HepG2 (cell line): ENCODE measurements at regions not wholly inside any gene's neighbourhood (a gene's known extent, or its start where the extent isn't known, plus 50 kb on each side); places are given as distances from the start of the nearest gene placed in this dataset.

Experiments
- ATAC-seq: fragments of 200-7000 bp; cut with Tn5 transposase; 3 replicates; pipeline ENCODE4 v1.9.1; 2020; ENCODE audit warnings: mild to moderate bottlenecking, moderate library complexity
- BruUV-seq: library from RNA; stranded (reverse); fragments of 400-500 nt; replicated peaks from 2 replicates; lab custom pipeline; 2021; lab: Mats Ljungman, UMichigan
- CTCF ChIA-PET: fragments of 300-600 bp; formaldehyde crosslinking; extraction: SDS; loops from one replicate; lab custom pipeline; 2021; ENCODE audit warnings: low total read pairs, inconsistent platforms, low intra/inter-chr PET ratio; lab: Yijun Ruan, JAX
- POLR2A ChIA-PET: fragments of 350-600 bp; sonication (Branson Sonifier 250); formaldehyde crosslinking; loops from one replicate; lab custom pipeline; 2020; ENCODE audit warnings: antibody characterized with exemption, inconsistent platforms; lab: Yijun Ruan, JAX
- DNase-seq: peaks from one replicate; pipeline ENCODE4 v3.0.0-alpha.2; 2015; ENCODE audit warnings: low spot score
- FAIRE-seq: peaks from 3 replicates; lab custom pipeline; 2011; peaks lifted over from hg19 to GRCh38; lab: Jason Lieb, UNC
- H2AFZ ChIP-seq: one replicate; pipeline ENCODE4 v1.6.1; 2011; ENCODE audit warnings: low read length, inconsistent platforms
- H3K27ac ChIP-seq: fragments of 300-600 bp; 3 replicates; pipeline ENCODE4 v1.8.0; 2011; ENCODE audit warnings: mixed run types, mild to moderate bottlenecking, mixed read lengths, low read length, inconsistent platforms; ENCODE audit not compliant: insufficient read depth; ENCODE audit errors: extremely low read length
- H3K27me3 ChIP-seq, 2 experiments: fragments of 200-600 bp in 1 of 2; 2 replicates in 1 of 2; 3 replicates in 1 of 2; pipeline versions ENCODE4 v1.6.0 to v1.8.0; 2011; ENCODE audit warnings: low read length in 2 of 2, mild to moderate bottlenecking in 2 of 2, moderate library complexity in 2 of 2, inconsistent platforms in 1 of 2; ENCODE audit not compliant: insufficient read depth in 2 of 2, control insufficient read depth in 1 of 2
- H3K36me3 ChIP-seq, 2 experiments: fragments of 200-600 bp in 1 of 2; replicated peaks in 1 of 2; 2 replicates in 1 of 2; 3 replicates in 1 of 2; pipeline versions ENCODE4 v1.5.1 to v1.8.0; 2011; ENCODE audit warnings: low read length in 2 of 2, inconsistent platforms in 1 of 2; ENCODE audit not compliant: insufficient read depth in 2 of 2, control insufficient read depth in 1 of 2
- H3K4me1 ChIP-seq: 2 replicates; pipeline ENCODE4 v1.5.1; 2012; ENCODE audit warnings: low read length, inconsistent platforms; ENCODE audit not compliant: insufficient read depth
- H3K4me2 ChIP-seq: 2 replicates; pipeline ENCODE4 v1.6.0; 2011; ENCODE audit warnings: low read depth, low read length, inconsistent platforms
- H3K4me3 ChIP-seq, 3 experiments: fragments of 200-600 bp in 1 of 3; sonication (generic), shearing (Covaris generic) in 1 of 3; replicated peaks in 1 of 3; 2 replicates each; pipeline ENCODE4 v1.5.1; 2011 to 2016; ENCODE audit warnings: low read length in 3 of 3, inconsistent platforms in 2 of 3, low read depth in 2 of 3, mild to moderate bottlenecking in 2 of 3, control low read depth in 1 of 3, mixed read lengths in 1 of 3; ENCODE audit not compliant: insufficient read depth in 1 of 3
- H3K79me2 ChIP-seq: one replicate; pipeline ENCODE4 v1.6.1; 2011; ENCODE audit warnings: low read length, inconsistent platforms; ENCODE audit not compliant: insufficient read depth
- H3K9ac ChIP-seq: 2 replicates; pipeline ENCODE4 v1.6.0; 2011; ENCODE audit warnings: mild to moderate bottlenecking, low read depth, low read length, inconsistent platforms; ENCODE audit not compliant: insufficient read depth
- H3K9me3 ChIP-seq: 2 replicates; pipeline ENCODE4 v1.5.1; 2012; ENCODE audit warnings: mild to moderate bottlenecking, low read length
- H4K20me1 ChIP-seq: 2 replicates; pipeline ENCODE4 v1.6.0; 2011; ENCODE audit warnings: inconsistent platforms, mild to moderate bottlenecking, low read length, moderate library complexity; ENCODE audit not compliant: insufficient read depth
- KIAA2018 ChIP-seq: sonication (generic); formaldehyde crosslinking; IDR thresholded peaks from 2 replicates; pipeline ENCODE4 v1.5.0; 2020; ENCODE audit warnings: mild to moderate bottlenecking, missing genetic modification reagents, borderline replicate concordance
- SMAD3 ChIP-seq: sonication (generic); formaldehyde crosslinking; IDR thresholded peaks from 2 replicates; pipeline ENCODE4 v1.4.0; 2020; ENCODE audit warnings: missing genetic modification reagents
- YEATS2 ChIP-seq: sonication (generic); formaldehyde crosslinking; IDR thresholded peaks from 2 replicates; pipeline ENCODE4 v1.4.0; 2020; ENCODE audit warnings: missing genetic modification reagents, borderline replicate concordance
- ZBTB42 ChIP-seq: sonication (generic); formaldehyde crosslinking; IDR thresholded peaks from 2 replicates; pipeline ENCODE4 v1.5.0; 2020; ENCODE audit warnings: mild to moderate bottlenecking, missing genetic modification reagents
- ZNF17 ChIP-seq: sonication (generic); formaldehyde crosslinking; IDR thresholded peaks from 2 replicates; pipeline ENCODE4 v1.5.0; 2020; ENCODE audit warnings: mild to moderate bottlenecking, missing genetic modification reagents
- ZNF335 ChIP-seq: sonication (generic); formaldehyde crosslinking; IDR thresholded peaks from 2 replicates; pipeline ENCODE4 v1.4.0; 2020; ENCODE audit warnings: missing genetic modification reagents
- WGBS: methylation state at CpG from one replicate; pipeline ENCODE4 v1.1.6; 2017; ENCODE audit warnings: low lambda C conversion rate; 5-methylcytosine and 5-hydroxymethylcytosine counted together
- in situ Hi-C: cut with HindIII; loops from 2 replicates; pipeline ENCODE4 v1.10.0; 2017; ENCODE audit warnings: low pct_unique_long_range_greater_than_20kb; ENCODE audit not compliant: extremely low pct_ligation_motif_present
- intact Hi-C: fragments of 100-400 bp; cut with micrococcal nuclease; formaldehyde crosslinking; loops from one replicate; pipeline ENCODE4 v1.10.0; 2022; ENCODE audit not compliant: unreplicated experiment
- TF ChIP-seq, protein P1 (sequence below): sonication (generic); formaldehyde crosslinking; IDR thresholded peaks from 2 replicates; pipeline ENCODE4 v1.4.0; 2020; ENCODE audit warnings: mild to moderate bottlenecking, missing genetic modification reagents
- TF ChIP-seq, protein P2 (sequence below): sonication (generic); formaldehyde crosslinking; IDR thresholded peaks from 2 replicates; pipeline ENCODE4 v1.4.0; 2020; ENCODE audit warnings: mild to moderate bottlenecking, missing genetic modification reagents

DNA sequence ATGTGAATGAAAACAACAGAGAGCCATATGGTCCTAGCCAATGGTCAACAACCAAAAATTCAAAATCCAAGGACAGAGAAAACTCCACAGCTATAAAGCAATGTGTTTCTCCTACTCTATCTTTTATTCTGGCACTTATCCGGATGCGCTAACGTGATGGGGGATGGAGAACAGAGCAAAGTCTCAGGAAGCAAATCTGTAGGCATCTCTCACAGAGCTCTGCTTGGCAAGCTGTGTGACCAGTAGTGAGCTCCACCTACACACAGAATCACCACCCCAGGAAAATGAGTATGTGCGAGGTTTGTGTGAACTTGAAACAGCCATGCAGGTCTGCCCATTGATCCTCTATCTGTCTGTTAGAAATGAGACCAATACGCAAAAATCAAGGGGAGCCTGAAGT lies 584.3 kb downstream of the BCL11A start (continued):
- TF ChIP-seq KIAA2018 (CRISPR knock-in tag) (no peak), ZBTB42 (CRISPR knock-in tag) (no peak), YEATS2 (no peak)

DNA sequence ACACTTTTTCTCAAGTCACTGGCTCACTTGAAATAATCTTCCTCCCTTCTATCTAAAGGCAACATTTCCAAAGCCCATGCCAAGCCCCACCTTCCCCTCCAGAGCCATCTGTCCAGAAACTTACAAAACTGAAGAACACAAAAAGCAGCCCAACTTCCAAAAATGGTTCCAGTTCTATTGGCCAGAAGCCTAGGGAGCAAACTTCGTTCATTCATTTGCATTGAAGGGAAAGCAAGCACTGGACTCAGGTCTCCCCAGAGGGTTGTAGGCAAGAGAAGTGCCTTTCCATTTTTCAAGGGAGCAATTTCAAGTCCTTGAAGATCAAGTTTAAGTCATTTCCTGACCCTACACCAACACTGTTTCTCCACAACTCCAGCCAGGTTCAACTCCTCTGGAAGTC lies 585.0 kb downstream of the BCL11A start:
- WGBS, result 0% methylated on average over 1 of the region's 1 CpG
- FAIRE-seq, result no peak

More for the DNA sequence above, 585.0 kb downstream of the BCL11A start:
- ATAC-seq (no peak), DNase-seq (no peak)
- ChIA-PET POLR2A (no interaction called here), CTCF (no interaction called here)
- no peaks in the 10 kb centered on the region for H3K9me3 ChIP-seq
- H3K79me2 ChIP-seq, result no peaks in the 10 kb centered on the region
- TF ChIP-seq ZNF335, result no peak
- no peak for TF ChIP-seq SMAD3 (CRISPR knock-in tag)
- TF ChIP-seq, protein P1, sequence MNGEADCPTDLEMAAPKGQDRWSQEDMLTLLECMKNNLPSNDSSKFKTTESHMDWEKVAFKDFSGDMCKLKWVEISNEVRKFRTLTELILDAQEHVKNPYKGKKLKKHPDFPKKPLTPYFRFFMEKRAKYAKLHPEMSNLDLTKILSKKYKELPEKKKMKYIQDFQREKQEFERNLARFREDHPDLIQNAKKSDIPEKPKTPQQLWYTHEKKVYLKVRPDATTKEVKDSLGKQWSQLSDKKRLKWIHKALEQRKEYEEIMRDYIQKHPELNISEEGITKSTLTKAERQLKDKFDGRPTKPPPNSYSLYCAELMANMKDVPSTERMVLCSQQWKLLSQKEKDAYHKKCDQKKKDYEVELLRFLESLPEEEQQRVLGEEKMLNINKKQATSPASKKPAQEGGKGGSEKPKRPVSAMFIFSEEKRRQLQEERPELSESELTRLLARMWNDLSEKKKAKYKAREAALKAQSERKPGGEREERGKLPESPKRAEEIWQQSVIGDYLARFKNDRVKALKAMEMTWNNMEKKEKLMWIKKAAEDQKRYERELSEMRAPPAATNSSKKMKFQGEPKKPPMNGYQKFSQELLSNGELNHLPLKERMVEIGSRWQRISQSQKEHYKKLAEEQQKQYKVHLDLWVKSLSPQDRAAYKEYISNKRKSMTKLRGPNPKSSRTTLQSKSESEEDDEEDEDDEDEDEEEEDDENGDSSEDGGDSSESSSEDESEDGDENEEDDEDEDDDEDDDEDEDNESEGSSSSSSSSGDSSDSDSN (CRISPR knock-in tag), result no peak
- TF ChIP-seq ZNF17 (CRISPR knock-in tag), result no peak
- TF ChIP-seq, protein P2, sequence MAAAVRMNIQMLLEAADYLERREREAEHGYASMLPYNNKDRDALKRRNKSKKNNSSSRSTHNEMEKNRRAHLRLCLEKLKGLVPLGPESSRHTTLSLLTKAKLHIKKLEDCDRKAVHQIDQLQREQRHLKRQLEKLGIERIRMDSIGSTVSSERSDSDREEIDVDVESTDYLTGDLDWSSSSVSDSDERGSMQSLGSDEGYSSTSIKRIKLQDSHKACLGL, result no peak
- H3K9ac ChIP-seq, result no peak overlapping the region
- in situ Hi-C loops (no loop called here), intact Hi-C loops (no loop called here)
- H3K27me3 ChIP-seq, result no peaks in the 10 kb centered on the region
- no peak overlapping the region for H3K27ac ChIP-seq
- no peak overlapping the region for H2AFZ ChIP-seq
- no peaks in the 10 kb centered on the region for H3K4me1 ChIP-seq
- no peaks in the 10 kb centered on the region for H3K36me3 ChIP-seq
- no peak overlapping the region for H3K4me2 ChIP-seq
- no peaks in the 10 kb centered on the region for H4K20me1 ChIP-seq
- H3K4me3 ChIP-seq, result no peak overlapping the region
- BruUV-seq, result no TSS peak
